Neural cell (in vitro differentiated cells): ENCODE measurements at regions not wholly inside any gene's neighbourhood (a gene's known extent, or its start where the extent isn't known, plus 50 kb on each side); places are given as distances from the start of the nearest gene placed in this dataset.

Source experiments
- CTCF ChIP-seq: fragments of 450-650 bp; IDR thresholded peaks from 2 replicates; pipeline ENCODE4 v1.5.1; 2014; ENCODE audit warnings: antibody characterized with exemption, mild to moderate bottlenecking, moderate library complexity; ENCODE audit not compliant: poor library complexity, severe bottlenecking
- POLR2AphosphoS5 ChIP-seq: IDR thresholded peaks from 2 replicates; pipeline ENCODE4 v1.6.1; 2012
- RAD21 ChIP-seq: fragments of 450-650 bp; conservative IDR thresholded peaks from 2 replicates; pipeline ENCODE4 v1.6.1; 2014; ENCODE audit warnings: antibody characterized with exemption, mild to moderate bottlenecking, moderate library complexity
- REST ChIP-seq: IDR thresholded peaks from 2 replicates; pipeline ENCODE4 v1.6.1; 2012; ENCODE audit warnings: borderline replicate concordance

GRCh38 chr2:204114295-204115136, 178.0 kb downstream of the ICOS start:
- TF ChIP-seq CTCF (no peak), RAD21 (no peak), REST (no peak), POLR2AphosphoS5 (no peak)
